Thymus (tissue), 11 donors: ENCODE measurements at regions not wholly inside any gene's neighbourhood (a gene's known extent, or its start where the extent isn't known, plus 50 kb on each side); places are given as distances from the start of the nearest gene placed in this dataset.

Experiments
- DNase-seq, 9 donors: peaks; one replicate each; pipeline ENCODE4 v3.0.0-alpha.2; 2013; ENCODE audit warnings: low spot score in 9 of 9, low read depth in 6 of 9, missing footprints in 1 of 9
- H3K27ac ChIP-seq, 2 donors: one replicate each; pipeline ENCODE4 v1.5.1; 2013; ENCODE audit warnings: control low read depth in 1 of 2, low read depth in 1 of 2, low read length in 1 of 2, mild to moderate bottlenecking in 1 of 2, moderate library complexity in 1 of 2
- H3K27me3 ChIP-seq, 2 donors: one replicate each; pipeline ENCODE4 v1.5.1; 2013; ENCODE audit warnings: low read length in 1 of 2; ENCODE audit not compliant: control insufficient read depth in 2 of 2, insufficient read depth in 1 of 2
- H3K36me3 ChIP-seq, 2 donors: one replicate each; pipeline ENCODE4 v1.5.1; 2013; ENCODE audit warnings: low read length in 1 of 2, mild to moderate bottlenecking in 1 of 2, moderate library complexity in 1 of 2; ENCODE audit not compliant: control insufficient read depth in 2 of 2, insufficient read depth in 2 of 2
- H3K4me1 ChIP-seq, 2 donors: one replicate each; pipeline ENCODE4 v1.5.1; 2013; ENCODE audit warnings: low read length in 2 of 2; ENCODE audit not compliant: control insufficient read depth in 2 of 2, insufficient read depth in 2 of 2
- H3K4me3 ChIP-seq, 2 donors: one replicate each; pipeline ENCODE4 v1.5.1; 2013; ENCODE audit warnings: low read length in 2 of 2, control low read depth in 1 of 2, mild to moderate bottlenecking in 1 of 2
- H3K9me3 ChIP-seq, 2 donors: one replicate each; pipeline ENCODE4 v1.5.1; 2013; ENCODE audit warnings: low read length in 1 of 2, mild to moderate bottlenecking in 1 of 2; ENCODE audit not compliant: control insufficient read depth in 2 of 2, insufficient read depth in 1 of 2
- WGBS: extraction: QIAGEN DNeasy Blood & Tissue Kit; methylation state at CpG from one replicate; pipeline ENCODE4 v1.1.7; 2013; 5-methylcytosine and 5-hydroxymethylcytosine counted together
- donor health status: healthy.

GRCh38 chr7:155161690-155162089, 91.6 kb downstream of the HTR5A start:
- Histone ChIP-seq H3K4me1 (no peaks in the 10 kb centered on the region), H3K4me3 (no peak overlapping the region), H3K36me3 (no peaks in the 10 kb centered on the region), H3K9me3 (no peaks in the 10 kb centered on the region), H3K27ac (no peak overlapping the region), H3K27me3 (peaks cover 0 to 6% of the 10 kb centered on the region in 2 donors)
- WGBS = 93% methylated on average over 5 of the region's 5 CpGs
- DNase-seq = no peak

- H3K9me3 ChIP-seq = no peaks in the 10 kb centered on the region
- no peak overlapping the region for H3K4me3 ChIP-seq
- no peaks in the 10 kb centered on the region for H3K4me1 ChIP-seq
- peaks cover 0 to 8% of the 10 kb centered on the region in 2 donors for H3K27me3 ChIP-seq
- H3K27ac ChIP-seq = no peak overlapping the region
- no peak for DNase-seq
- H3K36me3 ChIP-seq = no peaks in the 10 kb centered on the region
Observed at GRCh38 chr7:155162422-155162821, 92.3 kb downstream of the HTR5A start.

GRCh38 chr7:155163696-155164095, 93.6 kb downstream of the HTR5A start:
- Histone ChIP-seq H3K27ac (no peak overlapping the region), H3K27me3 (peaks cover 0 to 8% of the 10 kb centered on the region in 2 donors), H3K4me1 (no peaks in the 10 kb centered on the region), H3K4me3 (no peak overlapping the region), H3K36me3 (no peaks in the 10 kb centered on the region), H3K9me3 (no peaks in the 10 kb centered on the region)
- DNase-seq = no peak
- 90% methylated on average over 7 of the region's 7 CpGs for WGBS

- WGBS = 95% methylated on average over 8 of the region's 8 CpGs
Observed at GRCh38 chr7:155164316-155164715, 94.2 kb downstream of the HTR5A start.

GRCh38 chr7:155166108-155166507, 96.0 kb downstream of the HTR5A start:
- H3K4me3 ChIP-seq = no peak overlapping the region
- 89% methylated on average over 11 of the region's 11 CpGs for WGBS
- H3K36me3 ChIP-seq = no peaks in the 10 kb centered on the region
- peaks cover 0 to 10% of the 10 kb centered on the region in 2 donors for H3K27me3 ChIP-seq
- no peak overlapping the region for H3K27ac ChIP-seq
- H3K9me3 ChIP-seq = no peaks in the 10 kb centered on the region
- DNase-seq = no peak
- H3K4me1 ChIP-seq = no peaks in the 10 kb centered on the region

More at GRCh38 chr7:155164316-155164715, 94.2 kb downstream of the HTR5A start:
- H3K27ac ChIP-seq = no peak overlapping the region
- H3K4me3 ChIP-seq = no peak overlapping the region
- H3K27me3 ChIP-seq = peaks cover 0 to 10% of the 10 kb centered on the region in 2 donors
- H3K36me3 ChIP-seq = no peaks in the 10 kb centered on the region
- no peaks in the 10 kb centered on the region for H3K9me3 ChIP-seq
- DNase-seq = no peak
- H3K4me1 ChIP-seq = no peaks in the 10 kb centered on the region

GRCh38 chr7:155166673-155167370, 96.7 kb downstream of the HTR5A start:
- WGBS = 83% methylated on average over 28 of the region's 28 CpGs
- DNase-seq = no peak

GRCh38 chr7:155167706-155168365, 97.7 kb downstream of the HTR5A start:
- Histone ChIP-seq H3K4me1 (no peaks in the 10 kb centered on the region), H3K36me3 (no peaks in the 10 kb centered on the region), H3K27ac (no peak overlapping the region), H3K27me3 (peaks cover 0 to 13% of the 10 kb centered on the region in 2 donors), H3K9me3 (no peaks in the 10 kb centered on the region), H3K4me3 (no peak overlapping the region)
- 89% methylated on average over 19 of the region's 19 CpGs for WGBS
- no peak for DNase-seq

More at GRCh38 chr7:155166673-155167370, 96.7 kb downstream of the HTR5A start:
- Histone ChIP-seq H3K36me3 (no peaks in the 10 kb centered on the region), H3K4me3 (no peak overlapping the region), H3K27me3 (peaks cover 0 to 13% of the 10 kb centered on the region in 2 donors), H3K27ac (no peak overlapping the region), H3K4me1 (no peaks in the 10 kb centered on the region), H3K9me3 (no peaks in the 10 kb centered on the region)

- peaks cover 0 to 2% of the 10 kb centered on the region in 2 donors for H3K9me3 ChIP-seq
- peaks cover 0 to 10% of the 10 kb centered on the region in 2 donors for H3K27me3 ChIP-seq
- H3K4me1 ChIP-seq = no peaks in the 10 kb centered on the region
- H3K36me3 ChIP-seq = no peaks in the 10 kb centered on the region
- WGBS = 93% methylated on average over 14 of the region's 14 CpGs
- no peak overlapping the region for H3K27ac ChIP-seq
- H3K4me3 ChIP-seq = no peak overlapping the region
- DNase-seq = no peak
Observed at GRCh38 chr7:155168597-155169480, 98.7 kb downstream of the HTR5A start.
